GM23248 (cell line): ENCODE measurements at regions not wholly inside any gene's neighbourhood (a gene's known extent, or its start where the extent isn't known, plus 50 kb on each side); places are given as distances from the start of the nearest gene placed in this dataset.

Experiments used
- DNase-seq: peaks from one replicate; pipeline ENCODE4 v3.0.0-alpha.2; 2015
- H2AFZ ChIP-seq: fragments of 200-600 bp; sonication (generic); 2 replicates; pipeline ENCODE4 v1.6.1; 2016; ENCODE audit warnings: antibody characterized with exemption
- H3F3A ChIP-seq: fragments of 200-600 bp; sonication (generic); 2 replicates; pipeline ENCODE4 v1.6.1; 2016; ENCODE audit warnings: mild to moderate bottlenecking, antibody characterized with exemption, mixed run types; ENCODE audit not compliant: insufficient read depth
- H3K27ac ChIP-seq: fragments of 200-600 bp; sonication (generic); 2 replicates; pipeline ENCODE4 v1.5.1; 2016; ENCODE audit warnings: mild to moderate bottlenecking
- H3K27me3 ChIP-seq: fragments of 200-600 bp; sonication (generic); replicated peaks from 2 replicates; pipeline ENCODE4 v1.6.1; 2016; ENCODE audit warnings: mild to moderate bottlenecking; ENCODE audit not compliant: insufficient read depth
- H3K36me3 ChIP-seq: fragments of 200-600 bp; sonication (generic); 2 replicates; pipeline ENCODE4 v1.6.1; 2016; ENCODE audit warnings: low read depth, mild to moderate bottlenecking
- H3K4me1 ChIP-seq: fragments of 200-600 bp; sonication (generic); 2 replicates; pipeline ENCODE4 v1.6.1; 2016; ENCODE audit warnings: mild to moderate bottlenecking; ENCODE audit not compliant: insufficient read depth
- H3K4me2 ChIP-seq: fragments of 200-600 bp; sonication (generic); one replicate; pipeline ENCODE4 v1.6.1; 2016; ENCODE audit warnings: mild to moderate bottlenecking; ENCODE audit not compliant: unreplicated experiment
- H3K4me3 ChIP-seq: fragments of 200-600 bp; sonication (generic); 2 replicates; pipeline ENCODE4 v1.5.1; 2016; ENCODE audit warnings: mild to moderate bottlenecking
- H3K79me2 ChIP-seq: fragments of 200-600 bp; sonication (generic); 2 replicates; pipeline ENCODE4 v1.6.1; 2016; ENCODE audit warnings: mild to moderate bottlenecking; ENCODE audit not compliant: insufficient read depth
- H3K9ac ChIP-seq: fragments of 200-600 bp; sonication (generic); 2 replicates; pipeline ENCODE4 v1.6.1; 2016; ENCODE audit warnings: mild to moderate bottlenecking
- H3K9me2 ChIP-seq: fragments of 200-600 bp; sonication (generic); 2 replicates; pipeline ENCODE4 v1.6.1; 2016; ENCODE audit warnings: mixed run types, mild to moderate bottlenecking, moderate library complexity; ENCODE audit not compliant: insufficient read depth
- H3K9me3 ChIP-seq: fragments of 200-600 bp; sonication (generic); one replicate; pipeline ENCODE4 v1.6.1; 2017; ENCODE audit warnings: low read depth
- H4K20me1 ChIP-seq: fragments of 200-600 bp; sonication (generic); 2 replicates; pipeline ENCODE4 v1.6.0; 2016; ENCODE audit not compliant: insufficient read depth
- EZH2 ChIP-seq: fragments of 200-600 bp; sonication (generic); IDR thresholded peaks from 2 replicates; pipeline ENCODE4 v1.6.1; 2018; ENCODE audit warnings: antibody characterized with exemption, mild to moderate bottlenecking; ENCODE audit not compliant: insufficient read depth, poor library complexity, severe bottlenecking
- EZH2phosphoT487 ChIP-seq: fragments of 200-600 bp; sonication (generic); IDR thresholded peaks from 2 replicates; pipeline ENCODE4 v1.6.1; 2018; ENCODE audit warnings: antibody characterized with exemption, moderate library complexity, mild to moderate bottlenecking, low read depth; ENCODE audit not compliant: insufficient read depth
- WGBS, 2 experiments: methylation state at CpG; one replicate each; pipeline ENCODE4 v1.1.6; 2015 to 2017; ENCODE audit warnings: low lambda C conversion rate in 2 of 2, low coverage in 1 of 2; ENCODE audit errors: missing lambda C conversion rate in 2 of 2; 5-methylcytosine and 5-hydroxymethylcytosine counted together
- in situ Hi-C: fragments of 300-500 bp; cut with MboI; formaldehyde crosslinking; loops from 2 replicates; pipeline ENCODE4 v1.15.0; 2020

DNA sequence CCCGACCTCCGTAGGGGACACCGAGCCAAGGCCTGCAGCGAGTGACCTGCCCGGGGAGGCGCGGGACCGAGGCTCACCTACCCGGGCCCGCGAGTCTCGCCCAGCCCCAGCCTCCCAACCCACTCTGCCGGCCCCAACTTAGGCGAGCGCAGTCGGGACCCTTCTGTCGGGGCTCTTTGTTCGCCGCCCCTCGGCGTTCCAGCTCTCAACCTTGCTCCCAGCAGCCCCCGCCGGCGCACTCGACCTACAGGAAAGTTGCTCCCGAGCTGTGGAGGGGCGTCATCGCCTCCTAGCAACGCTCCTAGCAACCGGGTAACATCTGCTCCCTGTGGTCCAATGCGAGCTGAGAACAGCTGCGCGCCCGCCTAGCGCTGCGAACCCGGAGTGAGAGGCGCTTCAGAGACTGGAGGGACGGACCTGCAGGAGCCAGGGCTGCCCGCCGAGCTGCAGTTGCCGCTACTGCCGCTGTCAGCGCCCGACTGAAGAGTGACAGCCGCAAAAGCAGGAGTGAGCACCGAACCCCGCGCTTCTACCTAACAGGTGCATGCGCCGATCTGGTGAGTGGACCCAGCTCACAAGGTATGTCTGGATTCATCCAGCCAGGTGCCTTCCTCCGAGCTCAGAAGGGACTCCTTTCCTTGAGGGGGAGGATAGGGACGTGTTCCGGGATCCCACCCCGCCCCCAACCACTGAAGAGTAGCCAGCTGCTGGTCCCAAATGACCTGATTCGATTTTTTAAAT, 355.0 kb downstream of the SNAPC1 start:
- Histone ChIP-seq H4K20me1 (no peaks in the 10 kb centered on the region), H3K9ac (no peak overlapping the region), H3K4me1 (no peaks in the 10 kb centered on the region), H3K4me2 (peak overlapping the region; percentile 23), H3K27ac (no peak overlapping the region), H3K9me2 (no peaks in the 10 kb centered on the region), H3F3A (no peaks in the 10 kb centered on the region), H3K9me3 (no peaks in the 10 kb centered on the region), H3K4me3 (peak overlapping the region; percentile 6; the same call in 1 of the 2 replicates), H3K36me3 (no peaks in the 10 kb centered on the region), H2AFZ (no peak overlapping the region), H3K79me2 (no peaks in the 10 kb centered on the region), H3K27me3 (peaks cover 82% of the 10 kb centered on the region)
- in situ Hi-C loops = no loop called here
- TF ChIP-seq EZH2 (no peak), EZH2phosphoT487 (no peak)
- DNase-seq = peak; percentile 60
- 8 to 9% methylated on average over 55 to 56 of the region's 56 CpGs for WGBS, 2 experiments

DNA sequence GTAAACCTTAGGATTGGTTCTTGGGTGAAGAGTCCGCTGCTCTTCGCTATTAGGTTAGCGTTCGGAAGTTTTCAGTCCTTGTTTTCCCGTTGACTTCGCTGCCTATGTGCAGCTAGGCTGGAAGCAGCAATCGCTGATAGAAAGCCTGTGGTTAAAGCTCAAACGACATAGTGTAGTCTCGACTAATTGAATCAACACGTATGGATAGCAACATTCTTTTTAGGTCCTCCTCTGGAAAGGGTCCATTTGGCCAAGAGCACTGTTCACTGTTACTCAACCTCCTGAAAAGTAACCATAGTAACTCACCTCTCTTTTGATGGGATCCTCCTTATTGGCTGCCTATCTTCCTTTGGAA, 355.5 kb downstream of the SNAPC1 start:
- H3K4me3 ChIP-seq = peak overlapping the region; percentile 6; the same call in 1 of the 2 replicates
- H3K4me2 ChIP-seq = peak overlapping the region; percentile 23
- H4K20me1 ChIP-seq = no peaks in the 10 kb centered on the region
- 8 to 21% methylated on average over 10 of the region's 10 CpGs for WGBS, 2 experiments
- H2AFZ ChIP-seq = no peak overlapping the region
- no peaks in the 10 kb centered on the region for H3K9me3 ChIP-seq
- H3K4me1 ChIP-seq = no peaks in the 10 kb centered on the region
- peak; percentile 4 for DNase-seq
- in situ Hi-C loops = no loop called here
- no peaks in the 10 kb centered on the region for H3K36me3 ChIP-seq
- H3K27ac ChIP-seq = no peak overlapping the region
- no peaks in the 10 kb centered on the region for H3K9me2 ChIP-seq
- no peaks in the 10 kb centered on the region for H3F3A ChIP-seq
- no peaks in the 10 kb centered on the region for H3K79me2 ChIP-seq
- H3K27me3 ChIP-seq = peaks cover 77% of the 10 kb centered on the region
- TF ChIP-seq EZH2phosphoT487 = no peak
- TF ChIP-seq EZH2 = peak; percentile 61
- H3K9ac ChIP-seq = no peak overlapping the region

DNA sequence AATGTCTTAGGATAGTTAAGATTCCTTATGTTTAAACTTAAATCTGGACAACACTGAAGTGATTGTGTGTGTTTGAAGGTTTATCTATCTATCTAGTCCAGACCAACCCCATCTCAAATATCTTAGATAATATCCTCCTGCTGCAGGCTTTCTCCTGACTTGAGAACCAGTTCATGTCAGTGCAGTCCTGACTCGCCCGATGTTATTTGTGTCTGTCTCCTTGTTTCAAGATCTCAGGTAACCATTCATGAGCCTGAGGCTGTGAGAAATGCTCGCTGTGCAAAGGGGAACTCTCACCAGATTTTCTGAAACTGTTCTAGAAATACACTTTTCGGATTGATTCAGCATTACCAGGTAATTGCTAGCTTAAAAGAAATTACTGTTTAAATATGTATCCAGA, 356.2 kb downstream of the SNAPC1 start:
- in situ Hi-C loops = no loop called here
- Histone ChIP-seq H3K79me2 (no peaks in the 10 kb centered on the region), H3K4me2 (no peak overlapping the region), H3K9me2 (no peaks in the 10 kb centered on the region), H3K27me3 (peaks cover 71% of the 10 kb centered on the region), H3K4me3 (no peak overlapping the region), H3K36me3 (no peaks in the 10 kb centered on the region), H4K20me1 (no peaks in the 10 kb centered on the region), H3F3A (no peaks in the 10 kb centered on the region), H3K27ac (no peak overlapping the region), H2AFZ (no peak overlapping the region), H3K9me3 (no peaks in the 10 kb centered on the region), H3K9ac (no peak overlapping the region), H3K4me1 (no peaks in the 10 kb centered on the region)
- 21 to 23% methylated on average over 4 of the region's 4 CpGs for WGBS, 2 experiments
- TF ChIP-seq EZH2phosphoT487 = no peak
- TF ChIP-seq EZH2 = no peak
- DNase-seq = no peak

DNA sequence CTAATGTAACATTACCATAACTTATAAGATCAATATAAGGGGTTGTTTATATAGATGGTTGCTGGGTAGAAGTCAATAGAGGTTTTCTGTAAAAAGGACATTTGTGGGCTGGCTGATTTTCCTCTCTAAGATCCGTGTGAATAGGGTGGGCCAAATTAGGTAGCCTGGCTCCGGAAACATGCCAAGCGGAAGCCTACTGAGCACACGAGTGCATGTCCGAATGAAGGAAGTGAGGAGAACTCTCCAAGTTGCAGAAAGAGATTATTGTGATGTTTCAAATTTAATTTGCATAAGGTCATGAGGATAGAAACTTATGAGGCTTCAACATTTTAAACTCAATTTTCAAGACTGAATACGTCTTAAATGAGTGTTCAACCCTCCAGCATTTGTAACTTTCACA, 356.7 kb downstream of the SNAPC1 start:
- Histone ChIP-seq H3K4me2 (no peak overlapping the region), H3K9me3 (no peaks in the 10 kb centered on the region), H3K4me1 (no peaks in the 10 kb centered on the region), H3K27me3 (peaks cover 70% of the 10 kb centered on the region), H3K27ac (no peak overlapping the region), H3K4me3 (no peak overlapping the region), H3K79me2 (no peaks in the 10 kb centered on the region), H3F3A (no peaks in the 10 kb centered on the region), H3K9me2 (no peaks in the 10 kb centered on the region), H2AFZ (no peak overlapping the region), H3K9ac (no peak overlapping the region), H3K36me3 (no peaks in the 10 kb centered on the region), H4K20me1 (no peaks in the 10 kb centered on the region)
- in situ Hi-C loops = no loop called here
- TF ChIP-seq EZH2phosphoT487 (no peak), EZH2 (no peak)
- DNase-seq = no peak
- WGBS, 2 experiments = 27 to 29% methylated on average over 6 of the region's 6 CpGs

DNA sequence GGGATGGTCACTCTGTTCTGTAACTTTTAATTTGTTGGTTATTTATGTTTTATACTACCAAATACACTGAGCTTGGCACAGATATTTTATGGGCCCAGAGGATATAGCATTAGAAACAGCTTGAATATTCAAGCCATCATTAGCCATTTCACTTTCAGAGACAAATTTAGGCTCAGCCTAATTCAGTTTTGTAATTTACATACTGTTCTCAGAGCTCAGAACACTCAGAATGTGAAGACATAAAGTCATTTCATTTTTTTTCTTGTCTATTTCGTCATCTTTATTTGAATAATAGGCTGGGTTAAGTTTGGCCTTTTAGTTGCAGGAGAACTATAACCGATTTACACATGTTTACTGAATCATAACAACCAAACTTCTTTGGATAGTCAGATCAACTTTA, 361.7 kb downstream of the SNAPC1 start:
- Histone ChIP-seq H2AFZ (no peak overlapping the region), H3K27me3 (peaks cover 32% of the 10 kb centered on the region), H3K36me3 (no peaks in the 10 kb centered on the region), H3K27ac (no peak overlapping the region), H3K4me3 (no peak overlapping the region), H3K9me2 (no peaks in the 10 kb centered on the region), H3F3A (no peaks in the 10 kb centered on the region), H3K4me1 (no peaks in the 10 kb centered on the region), H4K20me1 (no peaks in the 10 kb centered on the region), H3K4me2 (no peak overlapping the region), H3K9ac (no peak overlapping the region), H3K79me2 (no peaks in the 10 kb centered on the region), H3K9me3 (no peaks in the 10 kb centered on the region)
- in situ Hi-C loops = loop anchor here (10.0 kb wide), 2 partner anchors 219 to 679 kb away; no protein-coding TSS in a partner anchor
- DNase-seq = no peak
- WGBS, 2 experiments = 61 to 77% methylated on average over 2 of the region's 2 CpGs
- no peak for TF ChIP-seq EZH2phosphoT487
- no peak for TF ChIP-seq EZH2
